A549 (cell line): ENCODE measurements at regions not wholly inside any gene's neighbourhood (a gene's known extent, or its start where the extent isn't known, plus 50 kb on each side); places are given as distances from the start of the nearest gene placed in this dataset.

Source experiments
- BHLHE40 ChIP-seq: IDR thresholded peaks from 2 replicates; pipeline ENCODE4 v1.6.1; 2012; ENCODE audit warnings: low read depth, low read length, inconsistent platforms
- PHF8 ChIP-seq: fragments of 200-600 bp; sonication (generic); IDR thresholded peaks from 2 replicates; pipeline ENCODE4 v1.6.1; 2016; ENCODE audit warnings: low read depth, mild to moderate bottlenecking, antibody characterized with exemption, moderate library complexity, borderline replicate concordance
- RNF2 ChIP-seq: fragments of 200-600 bp; sonication (generic); IDR thresholded peaks from 2 replicates; pipeline ENCODE4 v1.6.1; 2016; ENCODE audit warnings: low read depth, mild to moderate bottlenecking, antibody characterized with exemption, moderate library complexity, borderline replicate concordance
- TF ChIP-seq, protein P1 (sequence below): fragments of >200 bp; sonication (Bioruptor Twin); formaldehyde crosslinking; IDR thresholded peaks from 3 replicates; pipeline ENCODE4 v1.5.1; 2016

DNA sequence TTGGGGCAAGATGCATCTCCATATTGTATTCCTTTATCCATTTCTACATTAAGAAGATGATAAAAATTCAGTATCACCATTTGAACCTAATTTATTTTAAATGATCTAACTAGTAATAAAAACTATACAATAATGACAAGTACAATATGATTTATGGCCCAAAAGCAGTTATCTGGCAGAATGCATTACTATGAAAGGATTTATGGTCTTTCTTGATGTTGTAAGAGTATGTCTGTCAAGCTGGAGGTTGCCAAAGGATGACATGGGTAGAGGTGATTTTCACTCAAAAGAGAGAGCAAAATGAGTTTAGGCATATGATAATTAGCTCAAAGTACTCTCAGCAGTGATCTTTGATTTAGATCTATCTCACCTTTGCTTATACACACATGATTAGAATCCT, 54.2 kb upstream of the MAP2 start:
- TF ChIP-seq, protein P1, sequence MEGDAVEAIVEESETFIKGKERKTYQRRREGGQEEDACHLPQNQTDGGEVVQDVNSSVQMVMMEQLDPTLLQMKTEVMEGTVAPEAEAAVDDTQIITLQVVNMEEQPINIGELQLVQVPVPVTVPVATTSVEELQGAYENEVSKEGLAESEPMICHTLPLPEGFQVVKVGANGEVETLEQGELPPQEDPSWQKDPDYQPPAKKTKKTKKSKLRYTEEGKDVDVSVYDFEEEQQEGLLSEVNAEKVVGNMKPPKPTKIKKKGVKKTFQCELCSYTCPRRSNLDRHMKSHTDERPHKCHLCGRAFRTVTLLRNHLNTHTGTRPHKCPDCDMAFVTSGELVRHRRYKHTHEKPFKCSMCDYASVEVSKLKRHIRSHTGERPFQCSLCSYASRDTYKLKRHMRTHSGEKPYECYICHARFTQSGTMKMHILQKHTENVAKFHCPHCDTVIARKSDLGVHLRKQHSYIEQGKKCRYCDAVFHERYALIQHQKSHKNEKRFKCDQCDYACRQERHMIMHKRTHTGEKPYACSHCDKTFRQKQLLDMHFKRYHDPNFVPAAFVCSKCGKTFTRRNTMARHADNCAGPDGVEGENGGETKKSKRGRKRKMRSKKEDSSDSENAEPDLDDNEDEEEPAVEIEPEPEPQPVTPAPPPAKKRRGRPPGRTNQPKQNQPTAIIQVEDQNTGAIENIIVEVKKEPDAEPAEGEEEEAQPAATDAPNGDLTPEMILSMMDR = no peak
- TF ChIP-seq BHLHE40 = no peak
- no peak for TF ChIP-seq PHF8
- TF ChIP-seq RNF2 = no peak
